D721Med (cell line): ENCODE measurements at regions not wholly inside any gene's neighbourhood (a gene's known extent, or its start where the extent isn't known, plus 50 kb on each side); places are given as distances from the start of the nearest gene placed in this dataset.

Source experiments
- DNase-seq: peaks from one replicate; pipeline ENCODE4 v3.0.0; 2011; ENCODE audit warnings: low spot score; ENCODE audit not compliant: insufficient read length
- FAIRE-seq: peaks from 2 replicates; lab custom pipeline; 2011; peaks lifted over from hg19 to GRCh38; lab: Jason Lieb, UNC
- CTCF ChIP-seq: IDR thresholded peaks from 2 replicates; pipeline ENCODE4 v1.5.1; 2012; ENCODE audit warnings: mild to moderate bottlenecking, control low read depth; ENCODE audit not compliant: insufficient read depth; ENCODE audit errors: missing control alignments

- no peak for DNase-seq
- FAIRE-seq, result peak; percentile 88
- TF ChIP-seq CTCF, result no peak
Observed at GRCh38 chr5:125126050-125126449, 379.6 kb upstream of the ZNF608 start.

- no peak for TF ChIP-seq CTCF
- peak; percentile 68 for FAIRE-seq
- DNase-seq, result no peak
Observed at GRCh38 chr5:125129151-125129806, 382.8 kb upstream of the ZNF608 start.

GRCh38 chr5:125130591-125130990 is 384.2 kb upstream of the ZNF608 start:
- no peak for TF ChIP-seq CTCF
- FAIRE-seq (no peak), DNase-seq (no peak)

- DNase-seq, result no peak
- TF ChIP-seq CTCF, result no peak
- FAIRE-seq, result no peak
Observed at GRCh38 chr5:125134216-125135081, 388.0 kb upstream of the ZNF608 start.

GRCh38 chr5:125137535-125137934 is 391.1 kb upstream of the ZNF608 start:
- no peak for TF ChIP-seq CTCF
- no peak for DNase-seq

GRCh38 chr5:125138266-125138665 is 391.8 kb upstream of the ZNF608 start:
- DNase-seq (no peak), FAIRE-seq (no peak)
- TF ChIP-seq CTCF, result no peak

More at GRCh38 chr5:125137535-125137934, 391.1 kb upstream of the ZNF608 start:
- FAIRE-seq, result no peak
